Ramos (cell line): ENCODE measurements at regions not wholly inside any gene's neighbourhood (a gene's known extent, or its start where the extent isn't known, plus 50 kb on each side); places are given as distances from the start of the nearest gene placed in this dataset.

Experiments
- in situ Hi-C: fragments of 300-500 bp; cut with MboI; formaldehyde crosslinking; loops from one replicate; pipeline ENCODE4 v1.14.3; 2022; ENCODE audit warnings: low sequenced_read_pairs; ENCODE audit not compliant: unreplicated experiment

GRCh38 chr6:10074726-10075125 lies 340.1 kb downstream of the TFAP2A start:
- in situ Hi-C loops = loop anchor here (25.0 kb wide), 1 partner anchor 363 kb away; no protein-coding TSS in a partner anchor

GRCh38 chr6:10073341-10073740 lies 341.5 kb downstream of the TFAP2A start:
- in situ Hi-C loops = loop anchor here (25.0 kb wide), 1 partner anchor 364 kb away; no protein-coding TSS in a partner anchor

GRCh38 chr6:10071631-10072220 lies 343.1 kb downstream of the TFAP2A start:
- in situ Hi-C loops = loop anchor here (25.0 kb wide), 1 partner anchor 366 kb away; no protein-coding TSS in a partner anchor

GRCh38 chr6:10060004-10060403 lies 354.9 kb downstream of the TFAP2A start:
- in situ Hi-C loops = loop anchor here (25.0 kb wide), 1 partner anchor 377 kb away; no protein-coding TSS in a partner anchor

- in situ Hi-C loops = loop anchor here (25.0 kb wide), 1 partner anchor 383 kb away; no protein-coding TSS in a partner anchor
Measured at GRCh38 chr6:10054672-10055071, 360.2 kb downstream of the TFAP2A start.

GRCh38 chr6:10051283-10051682 lies 363.6 kb downstream of the TFAP2A start:
- in situ Hi-C loops = loop anchor here (25.0 kb wide), 1 partner anchor 386 kb away; no protein-coding TSS in a partner anchor

- in situ Hi-C loops = no loop called here
Measured at GRCh38 chr6:10048370-10049297, 366.2 kb downstream of the TFAP2A start.

GRCh38 chr6:10042280-10042679 lies 372.6 kb downstream of the TFAP2A start:
- in situ Hi-C loops = no loop called here

- in situ Hi-C loops = no loop called here
Measured at GRCh38 chr6:10033223-10033829, 381.5 kb downstream of the TFAP2A start.

- in situ Hi-C loops = no loop called here
Measured at GRCh38 chr6:10031617-10032016, 383.3 kb downstream of the TFAP2A start.

GRCh38 chr6:10030942-10031537 lies 383.8 kb downstream of the TFAP2A start:
- in situ Hi-C loops = no loop called here

- in situ Hi-C loops = no loop called here
Measured at GRCh38 chr6:10028222-10028621, 386.7 kb downstream of the TFAP2A start.

- in situ Hi-C loops = no loop called here
Measured at GRCh38 chr6:10019851-10020250, 395.0 kb downstream of the TFAP2A start.

- in situ Hi-C loops = no loop called here
Measured at GRCh38 chr6:10014557-10014956, 400.3 kb downstream of the TFAP2A start.

- in situ Hi-C loops = no loop called here
Measured at GRCh38 chr6:10000551-10000950, 414.3 kb downstream of the TFAP2A start.

- in situ Hi-C loops = no loop called here
Measured at GRCh38 chr6:9999796-10000195, 415.1 kb downstream of the TFAP2A start.

GRCh38 chr6:9986273-9986672 lies 428.6 kb downstream of the TFAP2A start:
- in situ Hi-C loops = no loop called here

- in situ Hi-C loops = no loop called here
Measured at GRCh38 chr6:9985481-9985880, 429.4 kb downstream of the TFAP2A start.

GRCh38 chr6:9984607-9985006 lies 430.3 kb downstream of the TFAP2A start:
- in situ Hi-C loops = no loop called here

GRCh38 chr6:9983168-9983567 lies 431.7 kb downstream of the TFAP2A start:
- in situ Hi-C loops = no loop called here
